Fibroblast of skin of left biceps (primary cell): ENCODE measurements at regions not wholly inside any gene's neighbourhood (a gene's known extent, or its start where the extent isn't known, plus 50 kb on each side); places are given as distances from the start of the nearest gene placed in this dataset.

Experiments used
- DNase-seq, 2 experiments: peaks; one replicate each; pipeline ENCODE4 v3.0.0-alpha.2; 2013; ENCODE audit warnings: low read depth in 2 of 2

DNA sequence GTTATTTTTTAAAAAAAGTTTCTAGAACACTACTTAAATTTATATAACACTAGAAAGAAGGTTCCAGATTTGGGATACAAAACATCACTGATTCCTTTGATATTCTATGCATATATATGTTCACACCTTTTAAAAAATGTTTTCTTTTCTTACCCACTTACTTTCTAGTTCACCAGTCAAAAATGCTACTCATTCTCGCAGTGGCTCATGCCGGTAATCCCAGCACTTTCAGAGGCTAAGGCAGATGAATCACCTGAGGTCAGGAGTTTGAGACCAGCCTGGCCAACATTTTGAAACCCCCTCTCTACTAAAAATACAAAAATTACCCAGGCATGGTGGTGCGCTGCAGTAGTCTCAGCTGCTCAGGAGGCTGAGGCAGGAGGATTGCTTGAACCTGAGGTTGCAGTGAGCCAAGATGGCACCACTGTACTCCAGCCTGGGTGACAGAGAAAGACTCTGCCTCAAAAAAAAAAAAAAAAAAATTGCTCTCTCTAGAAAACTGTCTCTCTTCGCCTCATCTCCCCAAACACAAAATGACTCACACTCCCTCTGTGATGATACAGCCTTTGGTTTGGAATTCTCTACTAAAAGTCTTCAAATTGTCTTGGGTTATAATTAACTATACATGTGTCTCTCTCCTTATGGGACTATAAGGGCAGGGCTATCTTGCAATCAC, 52.6 kb upstream of the TGFBR2 start:
- no peak for DNase-seq

DNA sequence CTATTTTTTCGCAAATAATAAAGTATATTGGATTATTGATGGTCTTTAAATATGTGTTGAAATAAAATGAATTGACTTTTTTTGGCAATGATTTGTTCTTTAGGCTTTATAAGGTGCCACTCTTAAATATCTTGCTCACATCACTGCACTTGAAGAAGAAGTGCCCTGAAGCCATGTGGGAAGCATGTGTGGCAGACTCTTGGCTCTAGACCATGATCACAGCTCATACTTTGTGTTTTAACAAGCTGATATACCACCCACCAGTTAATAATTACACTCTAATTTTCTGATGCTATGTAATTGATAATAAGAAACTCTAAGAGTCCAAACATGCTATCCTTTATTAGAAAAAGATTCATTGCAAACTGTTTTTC, 52.1 kb upstream of the TGFBR2 start:
- DNase-seq: no peak

DNA sequence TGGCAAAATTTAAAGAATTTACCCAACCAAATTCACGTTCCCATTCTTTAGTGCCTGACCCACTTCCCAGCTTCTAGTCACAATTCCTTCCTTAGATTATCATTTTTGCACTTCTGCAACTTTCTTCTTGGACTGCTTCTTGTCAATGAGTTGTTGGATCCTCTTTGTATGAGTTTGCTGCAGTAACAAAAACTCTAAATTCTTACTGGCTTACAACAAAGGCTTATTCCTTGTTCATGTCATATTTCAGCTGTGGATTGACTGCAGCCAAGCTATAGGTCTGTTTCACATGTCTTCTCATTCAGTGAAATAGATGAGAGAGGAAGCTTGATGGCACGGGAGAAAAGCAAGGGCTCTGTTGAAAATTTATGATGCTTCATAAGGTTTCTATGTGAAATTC, 50.4 kb upstream of the TGFBR2 start:
- no peak for DNase-seq
